NCI-H1105 (cell line): ENCODE measurements at regions not wholly inside any gene's neighbourhood (a gene's known extent, or its start where the extent isn't known, plus 50 kb on each side); places are given as distances from the start of the nearest gene placed in this dataset.
"Not testable (repeated sequence)": the region's sequence is repeated elsewhere in the genome, so short reads cannot be mapped to it uniquely, and the experiment has no call there.

Experiments
- DNase-seq: peaks from one replicate; lab custom pipeline; 2025; lab: John Stamatoyannopoulos, UW

DNA sequence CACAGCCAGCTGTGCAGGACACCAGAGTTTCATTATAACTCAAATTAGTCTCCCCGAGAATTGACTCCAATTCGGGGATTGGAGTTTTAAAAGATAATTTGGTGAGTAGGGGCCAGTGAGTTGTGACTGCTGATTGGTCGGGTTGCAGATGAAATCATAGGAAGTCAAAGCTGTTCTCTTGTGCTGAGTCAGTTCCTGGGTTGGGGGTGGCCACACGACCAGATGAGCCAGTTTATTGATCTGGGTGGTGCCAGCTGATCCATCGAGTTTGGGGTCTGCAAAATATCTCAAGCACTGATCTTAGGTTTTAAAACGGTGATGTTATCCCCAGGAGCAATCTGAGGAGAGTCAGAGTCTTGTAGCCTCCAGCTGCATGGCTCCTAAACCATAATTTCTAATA is 82.7 kb upstream of the SLC66A3 start:
- DNase-seq = no peak

- DNase-seq = no peak
Observed at GRCh38 chr2:11073251-11073650, 82.0 kb upstream of the SLC66A3 start.

DNA sequence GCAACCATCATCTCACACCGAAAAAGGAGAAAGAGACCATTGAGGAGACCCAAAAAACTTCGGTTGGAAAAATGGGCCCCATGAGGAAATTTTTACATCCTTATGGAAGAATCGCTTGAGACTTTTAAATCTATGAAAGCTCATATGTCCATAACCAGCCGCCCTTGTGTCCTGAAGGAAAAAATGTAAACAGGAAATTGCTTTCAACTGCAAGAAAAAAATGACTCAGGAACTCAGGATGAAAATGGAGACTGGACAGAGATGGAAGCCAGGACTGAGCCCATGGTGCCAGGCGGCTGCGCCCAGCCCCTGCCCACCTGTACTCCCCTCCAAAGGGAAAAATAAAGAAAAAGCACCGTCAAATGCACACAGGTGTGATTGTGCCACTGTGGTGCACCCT is 81.5 kb upstream of the SLC66A3 start:
- DNase-seq = no peak

GRCh38 chr2:11074246-11074820 is 80.9 kb upstream of the SLC66A3 start:
- no peak for DNase-seq

DNA sequence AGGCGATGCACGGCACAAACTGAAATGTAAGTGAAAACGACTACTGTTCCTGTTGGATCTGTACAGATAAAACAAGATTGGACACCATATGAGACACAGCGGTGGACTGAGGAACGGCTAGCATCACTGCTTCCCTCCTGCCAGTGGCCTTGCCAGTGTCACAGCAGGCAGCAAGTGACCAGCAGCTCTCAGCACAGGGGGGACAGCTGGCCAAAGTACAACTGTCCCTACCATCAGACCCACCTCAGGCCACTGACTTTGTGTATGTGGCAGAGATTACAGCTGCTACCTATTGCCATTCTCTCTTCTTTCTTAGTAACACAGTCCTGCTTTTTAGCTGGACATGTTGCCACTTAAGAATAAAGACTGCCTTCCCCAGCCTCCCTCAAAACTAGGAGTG is 80.0 kb upstream of the SLC66A3 start:
- DNase-seq = no peak

DNA sequence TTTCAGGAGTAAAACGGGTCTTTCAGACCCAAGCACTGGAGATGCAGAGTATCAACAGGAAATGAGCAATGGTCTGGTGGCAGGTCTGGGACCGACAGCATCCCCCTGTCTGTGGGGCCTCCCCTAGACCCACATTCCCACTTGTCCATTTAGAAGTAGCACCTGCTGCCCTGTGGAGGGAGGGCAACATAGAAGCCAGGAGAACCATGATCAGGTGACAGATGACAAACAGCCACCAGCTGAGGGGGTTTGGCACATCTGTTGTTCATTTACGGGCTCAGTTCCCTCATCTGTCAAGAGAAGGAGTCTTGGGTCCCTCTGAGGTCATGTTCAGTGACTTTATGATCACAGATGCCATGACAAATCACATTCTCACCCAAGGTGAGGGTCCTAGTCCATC is 77.9 kb upstream of the SLC66A3 start:
- no peak for DNase-seq

- DNase-seq = no peak
Observed at GRCh38 chr2:11079136-11079824, 76.0 kb upstream of the SLC66A3 start.

DNA sequence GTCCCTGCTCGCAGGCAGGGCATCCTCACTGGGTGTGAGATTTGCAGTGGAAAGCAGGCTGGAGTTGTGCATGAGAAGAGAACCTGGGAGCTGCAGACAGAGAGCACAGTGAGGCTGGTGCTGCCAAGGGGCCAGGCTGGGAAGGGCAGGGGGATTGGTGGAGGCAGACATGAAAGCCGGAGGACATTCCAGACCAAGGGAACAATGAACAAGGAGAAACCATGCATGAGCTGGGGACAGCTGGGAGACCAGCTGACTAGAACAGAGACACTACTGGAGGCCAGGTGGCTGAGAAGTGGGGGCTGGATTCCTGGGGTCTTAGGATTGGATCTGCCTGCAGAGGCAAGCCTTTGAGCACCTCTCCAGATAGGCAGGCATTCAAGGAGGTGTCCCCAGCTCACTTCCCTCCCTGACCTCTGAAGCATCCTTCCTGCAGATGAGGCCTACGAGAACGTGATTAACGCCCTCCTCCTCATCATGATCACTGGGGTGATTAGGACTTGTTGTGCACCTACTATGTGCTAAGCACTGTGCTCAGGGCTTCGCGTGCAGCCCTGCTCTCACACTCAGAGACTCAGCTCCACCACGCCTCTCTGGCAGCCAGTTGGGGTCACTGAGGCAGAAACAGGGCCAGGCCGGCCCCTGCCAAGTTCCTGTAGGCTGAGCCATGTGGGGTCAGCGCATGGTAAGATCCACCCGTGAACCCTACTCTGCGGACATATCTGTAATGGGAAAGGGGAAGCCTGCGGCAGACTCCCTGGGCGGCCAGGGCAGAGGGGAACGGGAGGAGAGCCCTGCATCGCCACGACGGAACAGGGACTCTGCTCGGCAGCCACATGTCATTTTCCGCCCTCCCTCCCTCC is 74.8 kb upstream of the SLC66A3 start:
- no peak for DNase-seq

GRCh38 chr2:11082880-11083279 is 72.4 kb upstream of the SLC66A3 start:
- DNase-seq = no peak

DNA sequence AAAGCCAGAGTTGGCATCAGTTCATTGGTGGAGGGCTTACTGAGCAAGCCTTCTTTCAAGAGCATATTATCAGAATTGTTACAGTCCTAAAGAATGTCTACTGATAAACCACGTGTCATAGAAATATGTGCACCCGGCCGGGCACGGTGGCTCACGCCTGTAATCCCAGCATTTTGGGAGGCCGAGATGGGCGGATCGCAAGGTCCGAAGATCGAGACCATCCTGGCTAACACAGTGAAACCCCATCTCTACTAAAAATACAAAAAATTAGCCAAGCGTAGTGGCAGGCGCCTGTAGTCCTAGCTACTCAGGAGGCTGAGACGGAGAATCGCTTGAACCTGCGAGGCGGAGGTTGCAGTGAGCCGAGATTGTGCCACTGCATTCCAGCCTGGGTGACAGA is 66.4 kb upstream of the SLC66A3 start:
- not testable (repeated sequence) for DNase-seq

GRCh38 chr2:11090187-11090586 is 65.1 kb upstream of the SLC66A3 start:
- no peak for DNase-seq

GRCh38 chr2:11092701-11093335 is 62.4 kb upstream of the SLC66A3 start:
- DNase-seq = no peak

- no peak for DNase-seq
Observed at GRCh38 chr2:11093467-11093866, 61.8 kb upstream of the SLC66A3 start.

GRCh38 chr2:11094021-11094810 is 61.1 kb upstream of the SLC66A3 start:
- DNase-seq = no peak

- DNase-seq = no peak
Observed at GRCh38 chr2:11096591-11096990, 58.7 kb upstream of the SLC66A3 start.

GRCh38 chr2:11097038-11097720 is 58.1 kb upstream of the SLC66A3 start:
- no peak for DNase-seq

- DNase-seq = no peak
Observed at GRCh38 chr2:11097854-11098387, 57.3 kb upstream of the SLC66A3 start.

DNA sequence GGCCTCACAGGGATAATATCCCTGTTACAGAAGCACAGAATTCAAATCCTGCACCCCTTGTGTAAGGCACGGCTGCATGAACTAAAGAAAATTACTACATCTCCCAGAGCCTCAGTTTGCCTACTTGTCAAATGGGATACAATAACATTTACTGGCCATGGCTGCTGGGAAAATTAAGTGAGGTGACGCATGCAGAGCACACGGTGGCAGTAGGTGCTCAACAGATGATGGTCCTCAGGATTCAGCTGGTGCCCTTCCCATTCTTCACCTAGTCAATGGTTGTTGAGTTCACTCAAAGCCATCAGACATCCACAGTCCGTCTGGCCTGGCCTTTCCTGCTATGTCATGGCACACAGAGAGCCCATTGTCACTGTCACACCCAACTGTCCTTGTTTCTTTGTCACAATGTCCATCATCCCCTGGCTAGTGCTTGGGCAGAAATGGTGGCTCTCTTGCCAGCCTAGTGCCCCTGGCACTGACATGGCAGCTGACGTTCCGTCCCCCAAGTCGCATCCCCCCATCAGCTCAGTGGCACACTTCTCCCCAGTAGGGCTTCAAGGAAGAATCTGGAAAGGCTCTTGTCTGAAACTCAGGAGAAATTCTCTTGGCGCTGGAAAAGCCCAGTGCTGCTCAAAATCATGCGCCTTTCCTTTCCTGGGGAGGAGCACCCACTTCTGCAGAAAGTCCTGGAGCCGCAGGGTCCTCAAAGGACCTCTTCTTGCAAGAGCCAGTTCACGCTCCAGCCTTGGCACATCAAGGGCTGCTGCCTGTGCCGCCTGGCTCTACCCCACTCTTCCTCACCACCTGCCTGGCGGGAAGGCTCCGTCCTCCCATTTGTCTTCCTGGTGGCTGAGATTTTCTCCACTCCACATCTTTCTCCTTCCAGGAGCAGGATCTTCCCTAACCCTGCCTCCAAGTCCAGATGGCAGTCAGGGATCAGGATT is 55.9 kb upstream of the SLC66A3 start:
- DNase-seq = no peak

- DNase-seq = no peak
Observed at GRCh38 chr2:11100130-11100529, 55.1 kb upstream of the SLC66A3 start.

- DNase-seq = no peak
Observed at GRCh38 chr2:11100976-11101375, 54.3 kb upstream of the SLC66A3 start.
